ENCODE measurements at regions not wholly inside any gene's neighbourhood (a gene's known extent, or its start where the extent isn't known, plus 50 kb on each side); places are given as distances from the start of the nearest gene placed in this dataset.

- no peak for DNase-seq (ENCODE audit: low read depth, low spot score)
- H3K27me3 ChIP-seq (replicated peaks in 1 of 2; ENCODE audit: control insufficient read depth in 2 of 2, insufficient read depth in 2 of 2, low read length in 1 of 2): peaks cover 2 to 5% of the 10 kb centered on the region in 2 experiments; a peak in 2 of 4 replicates
- no peaks in the 10 kb centered on the region; the same call in 2 of the 3 replicates for H3K9me3 ChIP-seq (replicated peaks; ENCODE audit: control insufficient read depth, insufficient read depth, low read length)
- no peak overlapping the region for H3K9ac ChIP-seq (ENCODE audit: control insufficient read depth, insufficient read depth, low read length)
- ATAC-seq: no peak
- ChIA-PET POLR2A (no interaction called here), SMC1A (ENCODE audit: uncharacterized antibody, unreplicated experiment) (no interaction called here), RAD21 (ENCODE audit: unreplicated experiment) (no interaction called here), CTCF (no interaction called here)
- TF ChIP-seq NR2C2 (IDR thresholded peaks at IDR 0.05; ENCODE audit: borderline replicate concordance, control insufficient read depth, insufficient read length, low read depth): no peak
- TF ChIP-seq, protein P1, sequence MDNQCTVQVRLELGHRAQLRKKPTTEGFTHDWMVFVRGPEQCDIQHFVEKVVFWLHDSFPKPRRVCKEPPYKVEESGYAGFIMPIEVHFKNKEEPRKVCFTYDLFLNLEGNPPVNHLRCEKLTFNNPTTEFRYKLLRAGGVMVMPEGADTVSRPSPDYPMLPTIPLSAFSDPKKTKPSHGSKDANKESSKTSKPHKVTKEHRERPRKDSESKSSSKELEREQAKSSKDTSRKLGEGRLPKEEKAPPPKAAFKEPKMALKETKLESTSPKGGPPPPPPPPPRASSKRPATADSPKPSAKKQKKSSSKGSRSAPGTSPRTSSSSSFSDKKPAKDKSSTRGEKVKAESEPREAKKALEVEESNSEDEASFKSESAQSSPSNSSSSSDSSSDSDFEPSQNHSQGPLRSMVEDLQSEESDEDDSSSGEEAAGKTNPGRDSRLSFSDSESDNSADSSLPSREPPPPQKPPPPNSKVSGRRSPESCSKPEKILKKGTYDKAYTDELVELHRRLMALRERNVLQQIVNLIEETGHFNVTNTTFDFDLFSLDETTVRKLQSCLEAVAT (IDR thresholded peaks at IDR 0.05): no peak
- peak; percentile 31; the same call in 1 of the 2 replicates for TF ChIP-seq RAD21 (IDR thresholded peaks at IDR 0.05; ENCODE audit: insufficient read depth, low read depth, low read length)
- no peak for TF ChIP-seq PAX5 (IDR thresholded peaks at IDR 0.05; ENCODE audit: borderline replicate concordance, low read depth, low read length)
- in situ Hi-C loops (cut with MboI): no loop called here
- H3K27ac ChIP-seq (ENCODE audit: control insufficient read depth, insufficient read depth): no peak overlapping the region
- no peaks in the 10 kb centered on the region for H3K4me1 ChIP-seq (ENCODE audit: control insufficient read depth, insufficient read depth, low read length)
- no peaks in the 10 kb centered on the region for H3K36me3 ChIP-seq (ENCODE audit: control insufficient read depth in 2 of 2, insufficient read depth in 2 of 2, low read length in 1 of 2)
- intact Hi-C loops (cut with micrococcal nuclease; ENCODE audit: unreplicated experiment): no loop called here
- no TSS peak for BruUV-seq (replicated peaks)
- no peaks in the 10 kb centered on the region for H4K20me1 ChIP-seq (ENCODE audit: control insufficient read depth, insufficient read depth)
- WGBS (ENCODE audit: insufficient coverage, insufficient replicate concordance, low lambda C conversion rate, missing lambda C conversion rate): 0% methylated on average over 5 of the region's 5 CpGs
- H2AFZ ChIP-seq (ENCODE audit: control insufficient read depth, low read depth, low read length): no peak overlapping the region
- no peak for FAIRE-seq
- H3K4me3 ChIP-seq: no peak overlapping the region
- H3K4me2 ChIP-seq (ENCODE audit: control insufficient read depth, insufficient read depth): no peak overlapping the region
- H3K79me2 ChIP-seq (ENCODE audit: control insufficient read depth, insufficient read depth, low read length): no peaks in the 10 kb centered on the region
These were observed 129.7 kb upstream of the TNP1 start for GRCh38 chr2:216989340-216990129.

Data from GM12878 (cell line).